H9 (cell line): ENCODE measurements at regions not wholly inside any gene's neighbourhood (a gene's known extent, or its start where the extent isn't known, plus 50 kb on each side); places are given as distances from the start of the nearest gene placed in this dataset.

Experiments
- DNase-seq: peaks from one replicate; pipeline ENCODE4 v3.0.0-alpha.2; 2017
- H2AFZ ChIP-seq: one replicate; pipeline ENCODE4 v1.6.1; 2013; ENCODE audit warnings: mild to moderate bottlenecking, low read length, control low read depth, moderate library complexity
- H2AK5ac ChIP-seq: 2 replicates; pipeline ENCODE4 v1.6.1; 2013; ENCODE audit warnings: low read length, control low read depth, mixed read lengths; ENCODE audit not compliant: insufficient read length
- H2BK120ac ChIP-seq: one replicate; pipeline ENCODE4 v1.6.1; 2013; ENCODE audit warnings: low read depth, mild to moderate bottlenecking, low read length, control low read depth, inconsistent platforms; ENCODE audit not compliant: poor library complexity, severe bottlenecking
- H2BK12ac ChIP-seq: 2 replicates; pipeline ENCODE4 v1.6.1; 2013; ENCODE audit warnings: low read length, control low read depth, mixed read lengths, low read depth; ENCODE audit not compliant: insufficient read length
- H2BK15ac ChIP-seq: 2 replicates; pipeline ENCODE4 v1.6.1; 2013; ENCODE audit warnings: low read depth, low read length, control low read depth
- H2BK20ac ChIP-seq: one replicate; pipeline ENCODE4 v1.6.1; 2013; ENCODE audit warnings: low read depth, mild to moderate bottlenecking, low read length, control low read depth, inconsistent platforms; ENCODE audit not compliant: poor library complexity, severe bottlenecking
- H2BK5ac ChIP-seq: 2 replicates; pipeline ENCODE4 v1.6.1; 2013; ENCODE audit warnings: low read length, control low read depth, mixed read lengths; ENCODE audit not compliant: insufficient read length
- H3K14ac ChIP-seq: 2 replicates; pipeline ENCODE4 v1.6.1; 2013; ENCODE audit warnings: low read length, control low read depth; ENCODE audit not compliant: insufficient read depth
- H3K18ac ChIP-seq: 2 replicates; pipeline ENCODE4 v1.6.1; 2013; ENCODE audit warnings: low read depth, mild to moderate bottlenecking, mixed read lengths, low read length, control low read depth; ENCODE audit not compliant: insufficient read length
- H3K23ac ChIP-seq: 2 replicates; pipeline ENCODE4 v1.6.1; 2013; ENCODE audit warnings: low read length, control low read depth, mixed read lengths, low read depth; ENCODE audit not compliant: insufficient read length
- H3K23me2 ChIP-seq: 2 replicates; pipeline ENCODE4 v1.6.1; 2013; ENCODE audit warnings: low read depth, mild to moderate bottlenecking, mixed read lengths, low read length, control low read depth; ENCODE audit not compliant: insufficient read length, poor library complexity, severe bottlenecking
- H3K27ac ChIP-seq: 2 replicates; pipeline ENCODE4 v1.5.1; 2013; ENCODE audit warnings: low read length, control low read depth, mixed read lengths, low read depth; ENCODE audit not compliant: insufficient read length
- H3K27me3 ChIP-seq: 2 replicates; pipeline ENCODE4 v1.6.1; 2013; ENCODE audit warnings: low read length, control low read depth, inconsistent platforms; ENCODE audit not compliant: insufficient read depth
- H3K4ac ChIP-seq: 2 replicates; pipeline ENCODE4 v1.6.1; 2013; ENCODE audit warnings: low read depth, mild to moderate bottlenecking, control low read depth, inconsistent platforms, low read length, moderate library complexity
- H3K4me1 ChIP-seq: 2 replicates; pipeline ENCODE4 v1.6.1; 2013; ENCODE audit warnings: low read length, control low read depth, inconsistent platforms; ENCODE audit not compliant: insufficient read depth
- H3K4me2 ChIP-seq: 2 replicates; pipeline ENCODE4 v1.6.1; 2013; ENCODE audit warnings: low read length, control low read depth, mixed read lengths; ENCODE audit not compliant: insufficient read length, insufficient read depth
- H3K56ac ChIP-seq: 2 replicates; pipeline ENCODE4 v1.6.1; 2013; ENCODE audit warnings: low read depth, mild to moderate bottlenecking, mixed read lengths, low read length, control low read depth; ENCODE audit not compliant: insufficient read length
- H3K79me1 ChIP-seq: 2 replicates; pipeline ENCODE4 v1.6.1; 2013; ENCODE audit warnings: low read depth, mild to moderate bottlenecking, moderate library complexity, low read length, control low read depth, inconsistent platforms; ENCODE audit not compliant: insufficient read depth, poor library complexity, severe bottlenecking
- H3K79me2 ChIP-seq: 2 replicates; pipeline ENCODE4 v1.6.1; 2013; ENCODE audit warnings: low read length, control low read depth, inconsistent platforms; ENCODE audit not compliant: insufficient read depth
- H3K9ac ChIP-seq: 2 replicates; pipeline ENCODE4 v1.6.1; 2013; ENCODE audit warnings: low read length, control low read depth, mixed read lengths; ENCODE audit not compliant: insufficient read length; ENCODE audit errors: extremely low read depth
- H3K9me3 ChIP-seq: one replicate; pipeline ENCODE4 v1.6.1; 2013; ENCODE audit warnings: low read depth, low read length, inconsistent platforms; ENCODE audit not compliant: control insufficient read depth
- H3T11ph ChIP-seq: one replicate; pipeline ENCODE4 v1.6.1; 2013; ENCODE audit warnings: mild to moderate bottlenecking, low read length, control low read depth, inconsistent platforms
- H4K20me1 ChIP-seq: one replicate; pipeline ENCODE4 v1.6.1; 2013; ENCODE audit not compliant: control insufficient read depth, insufficient read length, insufficient read depth
- H4K5ac ChIP-seq: 2 replicates; pipeline ENCODE4 v1.6.1; 2013; ENCODE audit warnings: low read depth, mild to moderate bottlenecking, mixed read lengths, low read length, control low read depth; ENCODE audit not compliant: insufficient read length
- H4K8ac ChIP-seq: replicated peaks from 2 replicates; pipeline ENCODE4 v1.6.1; 2013; ENCODE audit warnings: low read length, control low read depth, mixed read lengths, low read depth; ENCODE audit not compliant: insufficient read length
- H4K91ac ChIP-seq: 2 replicates; pipeline ENCODE4 v1.6.1; 2013; ENCODE audit warnings: low read depth, mild to moderate bottlenecking, moderate library complexity, mixed read lengths, low read length, control low read depth; ENCODE audit not compliant: insufficient read length
- H3K27ac Mint-ChIP-seq, 3 experiments: 2 replicates in 2 of 3; 3 replicates in 1 of 3; pipeline ENCODE4 v1.8.0; 2020 to 2021; ENCODE audit warnings: mixed read lengths in 3 of 3, mild to moderate bottlenecking in 1 of 3, moderate library complexity in 1 of 3
- H3K27me3 Mint-ChIP-seq: 2 replicates; pipeline ENCODE4 v1.8.0; 2021; ENCODE audit warnings: low read depth, mild to moderate bottlenecking, moderate library complexity, mixed read lengths
- H3K36me3 Mint-ChIP-seq, 3 experiments: 2 replicates in 2 of 3; 3 replicates in 1 of 3; pipeline ENCODE4 v1.8.0; 2020 to 2021; ENCODE audit warnings: low read depth in 3 of 3, mixed read lengths in 3 of 3; ENCODE audit not compliant: insufficient read depth in 1 of 3
- H3K4me1 Mint-ChIP-seq, 2 experiments: 2 replicates each; pipeline ENCODE4 v1.8.0; 2020; ENCODE audit warnings: mixed read lengths in 2 of 2
- H3K4me3 Mint-ChIP-seq, 2 experiments: 2 replicates in 1 of 2; 3 replicates in 1 of 2; pipeline ENCODE4 v1.8.0; 2020 to 2021; ENCODE audit warnings: mild to moderate bottlenecking in 2 of 2, mixed read lengths in 2 of 2, moderate library complexity in 1 of 2
- H3K9me3 Mint-ChIP-seq, 2 experiments: 2 replicates in 1 of 2; 3 replicates in 1 of 2; pipeline ENCODE4 v1.8.0; 2020; ENCODE audit warnings: mild to moderate bottlenecking in 2 of 2, mixed read lengths in 2 of 2, moderate library complexity in 1 of 2
- CTCF ChIP-seq: fragments of 200-600 bp; sonication (generic); conservative IDR thresholded peaks from 3 replicates; pipeline ENCODE4 v1.8.0; 2021; ENCODE audit warnings: antibody characterized with exemption, mild to moderate bottlenecking
- WGBS: extraction: QIAGEN DNeasy Blood & Tissue Kit; methylation state at CpG from one replicate; pipeline ENCODE4 v1.1.7; 2013; ENCODE audit warnings: missing lambda C conversion rate, low lambda C conversion rate, mixed read lengths; ENCODE audit not compliant: insufficient read length; ENCODE audit errors: extremely low coverage; 5-methylcytosine and 5-hydroxymethylcytosine counted together

- Histone ChIP-seq H4K20me1 (no peaks in the 10 kb centered on the region), H2BK12ac (no peak overlapping the region), H3K23me2 (no peaks in the 10 kb centered on the region), H3K27ac (no peak overlapping the region), H4K5ac (no peak overlapping the region), H3K18ac (no peak overlapping the region), H3K79me2 (no peaks in the 10 kb centered on the region), H3K14ac (no peak overlapping the region; the same call in 1 of the 2 replicates), H2BK5ac (no peak overlapping the region), H3K23ac (no peak overlapping the region), H3T11ph (no peak overlapping the region), H3K79me1 (no peaks in the 10 kb centered on the region), H2AFZ (no peak overlapping the region), H3K9ac (no peak overlapping the region), H4K91ac (no peak overlapping the region), H3K4me2 (no peak overlapping the region), H3K9me3 (no peaks in the 10 kb centered on the region), H2BK120ac (no peak overlapping the region), H2BK15ac (no peak overlapping the region), H4K8ac (no peak overlapping the region), H3K56ac (no peak overlapping the region), H2AK5ac (no peak overlapping the region), H3K4ac (no peak overlapping the region), H3K27me3 (no peaks in the 10 kb centered on the region), H3K4me1 (no peaks in the 10 kb centered on the region), H2BK20ac (no peak overlapping the region)
- Mint-ChIP-seq H3K4me3 (no peak overlapping the region), H3K36me3 (no peaks in the 10 kb centered on the region), H3K4me1 (no peaks in the 10 kb centered on the region), H3K27me3 (no peaks in the 10 kb centered on the region), H3K9me3 (no peaks in the 10 kb centered on the region), H3K27ac (peak overlapping the region in 2 of 3 experiments; percentile 52 to 82; a peak in 2 of 7 replicates)
- TF ChIP-seq CTCF, result no peak
- no CpG with 5 or more reads among the region's 7 CpGs for WGBS
- DNase-seq, result no peak
Measured at GRCh38 chr7:46059308-46060020, 138.4 kb upstream of the IGFBP3 start.
